OCI-LY1 (cell line): ENCODE measurements at regions not wholly inside any gene's neighbourhood (a gene's known extent, or its start where the extent isn't known, plus 50 kb on each side); places are given as distances from the start of the nearest gene placed in this dataset.
A peak's percentile ranks its signal among the peaks of the same experiment; 100 is the strongest.

Experiments used
- H2AFZ ChIP-seq: fragments of 200-600 bp; sonication (generic), shearing (Covaris generic); 2 replicates; pipeline ENCODE4 v1.6.0; 2014; ENCODE audit warnings: antibody characterized with exemption, mild to moderate bottlenecking, low read length
- H3F3A ChIP-seq: fragments of 200-600 bp; sonication (generic), shearing (Covaris generic); 2 replicates; pipeline ENCODE4 v1.6.0; 2014; ENCODE audit warnings: mild to moderate bottlenecking, antibody characterized with exemption, low read length, moderate library complexity; ENCODE audit not compliant: insufficient read depth
- H3K27ac ChIP-seq: fragments of 200-600 bp; sonication (generic); 2 replicates; pipeline ENCODE4 v1.5.1; 2014; ENCODE audit warnings: low read length, mixed run types, mild to moderate bottlenecking, low read depth; ENCODE audit not compliant: poor library complexity, severe bottlenecking
- H3K27me3 ChIP-seq: fragments of 200-600 bp; sonication (generic); 2 replicates; pipeline ENCODE4 v1.6.0; 2014; ENCODE audit warnings: antibody characterized with exemption, mild to moderate bottlenecking, low read length, moderate library complexity; ENCODE audit not compliant: insufficient read depth
- H3K36me3 ChIP-seq: fragments of 200-600 bp; sonication (generic); 2 replicates; pipeline ENCODE4 v1.6.1; 2014; ENCODE audit warnings: mild to moderate bottlenecking, antibody characterized with exemption, low read length, moderate library complexity, mixed read lengths; ENCODE audit not compliant: insufficient read depth
- H3K4me1 ChIP-seq: fragments of 200-600 bp; sonication (generic); 2 replicates; pipeline ENCODE4 v1.5.1; 2014; ENCODE audit warnings: mild to moderate bottlenecking, low read length, moderate library complexity; ENCODE audit not compliant: insufficient read depth, severe bottlenecking
- H3K4me2 ChIP-seq: fragments of 200-600 bp; sonication (generic), shearing (Covaris generic); 2 replicates; pipeline ENCODE4 v1.6.1; 2014; ENCODE audit warnings: low read length
- H3K4me3 ChIP-seq: fragments of 200-600 bp; sonication (generic); 2 replicates; pipeline ENCODE4 v1.5.1; 2014; ENCODE audit warnings: low read length, low read depth, mild to moderate bottlenecking, mixed read lengths; ENCODE audit not compliant: poor library complexity, severe bottlenecking
- H3K79me2 ChIP-seq: fragments of 200-600 bp; shearing (Covaris generic); 2 replicates; pipeline ENCODE4 v1.6.1; 2016; ENCODE audit warnings: mixed run types, low read length, mixed read lengths; ENCODE audit not compliant: insufficient read depth
- H3K9ac ChIP-seq: fragments of 200-600 bp; sonication (generic), shearing (Covaris generic); 2 replicates; pipeline ENCODE4 v1.6.1; 2014; ENCODE audit warnings: mild to moderate bottlenecking, low read length, mixed read lengths
- H3K9me2 ChIP-seq: fragments of 200-600 bp; sonication (generic), shearing (Covaris generic); 2 replicates; pipeline ENCODE4 v1.6.1; 2014; ENCODE audit warnings: low read depth, mild to moderate bottlenecking, low read length, mixed read lengths
- H3K9me3 ChIP-seq: fragments of 200-600 bp; shearing (Covaris generic); 2 replicates; pipeline ENCODE4 v1.6.1; 2014; ENCODE audit warnings: low read length, mixed read lengths
- H4K20me1 ChIP-seq: fragments of 200-600 bp; sonication (generic), shearing (Covaris generic); 2 replicates; pipeline ENCODE4 v1.6.0; 2016; ENCODE audit warnings: mild to moderate bottlenecking, low read length; ENCODE audit not compliant: insufficient read depth
- EZH2 ChIP-seq: fragments of 200-600 bp; sonication (generic), shearing (Covaris generic); IDR thresholded peaks from 2 replicates; pipeline ENCODE4 v1.8.0; 2017; ENCODE audit warnings: borderline replicate concordance, mixed run types, mild to moderate bottlenecking, antibody characterized with exemption, low read length, moderate library complexity, mixed read lengths
- TF ChIP-seq, protein P1 (sequence below): fragments of 200-600 bp; sonication (generic), shearing (Covaris generic); IDR thresholded peaks from 2 replicates; pipeline ENCODE4 v1.5.1; 2017; ENCODE audit warnings: mild to moderate bottlenecking, antibody characterized with exemption, low read length, moderate library complexity, mixed read lengths

DNA sequence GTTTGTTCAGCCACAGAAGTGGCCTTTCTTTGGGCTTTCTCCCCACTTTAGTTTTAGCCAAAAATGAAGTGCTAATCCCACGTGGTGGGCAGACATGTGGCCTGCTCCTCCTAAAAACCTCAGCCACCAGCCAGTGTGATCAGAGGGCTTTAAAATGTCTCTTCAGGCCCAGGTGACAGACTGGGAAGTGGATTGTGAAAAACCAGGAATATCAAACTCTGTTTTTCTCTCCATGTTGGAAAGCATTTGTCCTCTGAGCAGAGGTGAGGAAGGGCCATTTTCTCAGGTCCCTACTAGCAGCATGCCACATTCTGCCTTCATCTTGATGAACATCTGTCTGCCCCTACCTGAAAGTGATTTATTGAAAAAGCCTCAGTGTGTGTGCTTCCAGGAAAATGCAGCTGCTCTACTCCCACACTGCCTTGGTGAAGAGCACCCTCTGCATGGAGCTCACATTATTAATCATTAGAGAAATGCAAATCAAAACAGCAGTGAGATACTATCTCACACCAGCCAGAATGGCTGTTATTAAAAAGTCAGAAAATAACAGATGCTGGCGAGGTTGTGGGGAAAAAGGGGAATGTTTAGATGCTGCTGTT lies 181.2 kb upstream of the DMAC1 start:
- no peaks in the 10 kb centered on the region for H3K27me3 ChIP-seq
- no peaks in the 10 kb centered on the region for H3K9me3 ChIP-seq
- no peaks in the 10 kb centered on the region for H3K36me3 ChIP-seq
- H3K4me1 ChIP-seq, result peaks cover 48% of the 10 kb centered on the region
- H3F3A ChIP-seq, result no peaks in the 10 kb centered on the region
- H3K4me3 ChIP-seq, result no peak overlapping the region
- no peaks in the 10 kb centered on the region for H3K9me2 ChIP-seq
- no peak overlapping the region for H3K4me2 ChIP-seq
- TF ChIP-seq, protein P1, sequence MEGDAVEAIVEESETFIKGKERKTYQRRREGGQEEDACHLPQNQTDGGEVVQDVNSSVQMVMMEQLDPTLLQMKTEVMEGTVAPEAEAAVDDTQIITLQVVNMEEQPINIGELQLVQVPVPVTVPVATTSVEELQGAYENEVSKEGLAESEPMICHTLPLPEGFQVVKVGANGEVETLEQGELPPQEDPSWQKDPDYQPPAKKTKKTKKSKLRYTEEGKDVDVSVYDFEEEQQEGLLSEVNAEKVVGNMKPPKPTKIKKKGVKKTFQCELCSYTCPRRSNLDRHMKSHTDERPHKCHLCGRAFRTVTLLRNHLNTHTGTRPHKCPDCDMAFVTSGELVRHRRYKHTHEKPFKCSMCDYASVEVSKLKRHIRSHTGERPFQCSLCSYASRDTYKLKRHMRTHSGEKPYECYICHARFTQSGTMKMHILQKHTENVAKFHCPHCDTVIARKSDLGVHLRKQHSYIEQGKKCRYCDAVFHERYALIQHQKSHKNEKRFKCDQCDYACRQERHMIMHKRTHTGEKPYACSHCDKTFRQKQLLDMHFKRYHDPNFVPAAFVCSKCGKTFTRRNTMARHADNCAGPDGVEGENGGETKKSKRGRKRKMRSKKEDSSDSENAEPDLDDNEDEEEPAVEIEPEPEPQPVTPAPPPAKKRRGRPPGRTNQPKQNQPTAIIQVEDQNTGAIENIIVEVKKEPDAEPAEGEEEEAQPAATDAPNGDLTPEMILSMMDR, result no peak
- no peak for TF ChIP-seq EZH2
- H3K27ac ChIP-seq, result no peak overlapping the region
- no peaks in the 10 kb centered on the region for H4K20me1 ChIP-seq
- no peak overlapping the region for H3K9ac ChIP-seq
- no peaks in the 10 kb centered on the region for H3K79me2 ChIP-seq
- peak overlapping the region; percentile 44; the same call in 1 of the 2 replicates for H2AFZ ChIP-seq

DNA sequence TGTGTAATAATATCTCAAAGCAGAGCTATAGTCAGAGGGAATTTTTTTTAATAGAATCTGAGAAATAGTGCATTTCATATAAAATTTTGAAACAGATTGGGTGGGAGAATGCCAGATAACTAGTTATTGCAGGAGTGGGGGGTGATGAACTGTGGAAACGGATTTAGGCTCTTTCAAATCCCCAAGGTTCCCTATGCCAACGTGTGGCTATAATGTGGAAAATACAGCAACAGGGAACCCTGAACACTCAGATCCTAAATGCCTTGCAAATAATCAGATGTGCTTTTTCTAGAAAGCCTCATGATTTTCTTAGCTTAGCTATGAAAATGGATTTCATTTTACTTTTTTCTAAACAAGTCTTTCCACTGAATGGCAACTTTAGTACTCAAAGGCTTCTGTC lies 180.5 kb upstream of the DMAC1 start:
- H3K9me2 ChIP-seq, result no peaks in the 10 kb centered on the region
- H3K79me2 ChIP-seq, result no peaks in the 10 kb centered on the region
- H4K20me1 ChIP-seq, result no peaks in the 10 kb centered on the region
- no peak overlapping the region for H2AFZ ChIP-seq
- H3K4me2 ChIP-seq, result no peak overlapping the region
- H3F3A ChIP-seq, result no peaks in the 10 kb centered on the region
- H3K27me3 ChIP-seq, result no peaks in the 10 kb centered on the region
- H3K9me3 ChIP-seq, result no peaks in the 10 kb centered on the region
- no peak overlapping the region for H3K27ac ChIP-seq
- H3K4me3 ChIP-seq, result no peak overlapping the region
- TF ChIP-seq, protein P1, result no peak
- no peak for TF ChIP-seq EZH2
- H3K36me3 ChIP-seq, result no peaks in the 10 kb centered on the region
- peaks cover 55% of the 10 kb centered on the region for H3K4me1 ChIP-seq
- no peak overlapping the region for H3K9ac ChIP-seq

DNA sequence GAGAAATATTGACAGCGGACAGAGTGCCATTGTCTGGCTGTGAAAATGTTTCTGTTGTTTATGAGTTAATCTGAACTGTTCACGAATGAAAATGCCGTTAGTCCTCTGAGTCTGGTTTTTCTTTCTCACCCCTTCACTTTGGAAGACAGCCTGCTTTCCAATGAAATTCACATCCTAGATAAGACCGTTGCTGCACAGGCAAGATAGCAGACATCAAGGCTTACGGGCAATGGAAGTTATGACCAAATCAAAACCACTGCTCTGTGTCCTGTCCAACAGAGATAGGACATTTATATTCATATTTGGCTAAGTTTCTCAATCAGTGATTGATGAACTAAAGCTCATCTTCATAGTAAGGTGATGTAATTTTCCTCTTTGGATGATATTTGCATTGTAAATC lies 180.0 kb upstream of the DMAC1 start:
- TF ChIP-seq, protein P1, result no peak
- no peak for TF ChIP-seq EZH2
- Histone ChIP-seq H3K36me3 (no peaks in the 10 kb centered on the region), H3K9me2 (no peaks in the 10 kb centered on the region), H4K20me1 (no peaks in the 10 kb centered on the region), H3K27me3 (no peaks in the 10 kb centered on the region), H3K4me1 (peaks cover 60% of the 10 kb centered on the region), H3F3A (no peaks in the 10 kb centered on the region), H3K9ac (no peak overlapping the region), H3K4me3 (no peak overlapping the region), H3K9me3 (no peaks in the 10 kb centered on the region), H3K4me2 (no peak overlapping the region), H3K79me2 (no peaks in the 10 kb centered on the region), H3K27ac (no peak overlapping the region), H2AFZ (no peak overlapping the region)
